Neutrophil (primary cell): ENCODE measurements at regions not wholly inside any gene's neighbourhood (a gene's known extent, or its start where the extent isn't known, plus 50 kb on each side); places are given as distances from the start of the nearest gene placed in this dataset.

Experiments used
- H3K27ac ChIP-seq: fragments of 200-600 bp; sonication (generic); 2 replicates; pipeline ENCODE4 v1.5.1; 2016; ENCODE audit warnings: mild to moderate bottlenecking, moderate library complexity
- H3K27me3 ChIP-seq: fragments of 200-600 bp; sonication (generic); 2 replicates; pipeline ENCODE4 v1.6.0; 2016; ENCODE audit warnings: mild to moderate bottlenecking
- H3K36me3 ChIP-seq: fragments of 200-600 bp; sonication (generic); 2 replicates; pipeline ENCODE4 v1.5.1; 2017
- H3K4me1 ChIP-seq, 2 experiments: fragments of 200-600 bp in 1 of 2; sonication (generic) in 1 of 2; 1 replicate in 1 of 2; 2 replicates in 1 of 2; pipeline versions ENCODE4 v1.5.1 to v1.6.1; 2013 to 2016; ENCODE audit warnings: low read depth in 1 of 2, low read length in 1 of 2, mild to moderate bottlenecking in 1 of 2, moderate library complexity in 1 of 2; ENCODE audit not compliant: control insufficient read depth in 1 of 2, insufficient read depth in 1 of 2
- H3K4me3 ChIP-seq, 2 experiments: fragments of 200-600 bp in 1 of 2; sonication (generic) in 1 of 2; 1 replicate in 1 of 2; 2 replicates in 1 of 2; pipeline ENCODE4 v1.5.1; 2013 to 2016; ENCODE audit warnings: low read depth in 1 of 2, low read length in 1 of 2, mild to moderate bottlenecking in 1 of 2, moderate library complexity in 1 of 2
- H3K9me3 ChIP-seq: fragments of 200-600 bp; sonication (generic); 2 replicates; pipeline ENCODE4 v1.5.1; 2016
- TF ChIP-seq, protein P1 (sequence below): fragments of 200-600 bp; sonication (generic); IDR thresholded peaks from 2 replicates; pipeline ENCODE4 v1.5.1; 2016; ENCODE audit warnings: antibody characterized with exemption

DNA sequence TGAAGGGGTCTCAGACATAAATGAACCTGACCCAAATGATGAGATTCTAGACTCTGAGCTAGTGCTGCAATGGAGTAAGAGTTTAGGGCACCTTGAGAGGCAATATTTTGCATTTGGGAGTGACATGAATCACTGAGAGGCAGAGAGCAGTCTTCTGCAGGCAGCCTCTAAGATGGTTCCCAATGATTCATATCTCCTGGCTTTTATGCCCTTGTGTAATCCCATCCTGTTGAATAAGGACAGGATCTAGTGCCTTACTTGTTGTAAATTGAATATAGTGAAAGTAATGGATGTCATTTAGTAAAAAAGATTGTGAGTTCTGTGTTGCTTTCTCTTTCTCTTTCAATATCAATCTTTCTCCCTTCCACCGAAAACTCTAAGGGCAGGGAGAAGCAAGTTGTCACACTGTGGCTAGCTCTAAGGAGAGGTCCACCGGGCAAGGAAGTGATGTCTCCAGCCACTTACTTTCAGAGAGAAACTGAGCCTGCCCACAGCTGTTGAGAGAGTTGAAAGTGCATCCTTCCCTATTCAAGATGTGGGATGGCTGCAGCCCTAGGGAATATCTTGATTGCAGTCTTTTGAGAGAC is 144.7 kb downstream of the TRIB2 start:
- H3K36me3 ChIP-seq = no peaks in the 10 kb centered on the region
- H3K4me3 ChIP-seq = no peak overlapping the region
- H3K27ac ChIP-seq = no peak overlapping the region
- H3K4me1 ChIP-seq = peaks cover 7 to 11% of the 10 kb centered on the region in 2 experiments
- no peaks in the 10 kb centered on the region for H3K9me3 ChIP-seq
- TF ChIP-seq, protein P1, sequence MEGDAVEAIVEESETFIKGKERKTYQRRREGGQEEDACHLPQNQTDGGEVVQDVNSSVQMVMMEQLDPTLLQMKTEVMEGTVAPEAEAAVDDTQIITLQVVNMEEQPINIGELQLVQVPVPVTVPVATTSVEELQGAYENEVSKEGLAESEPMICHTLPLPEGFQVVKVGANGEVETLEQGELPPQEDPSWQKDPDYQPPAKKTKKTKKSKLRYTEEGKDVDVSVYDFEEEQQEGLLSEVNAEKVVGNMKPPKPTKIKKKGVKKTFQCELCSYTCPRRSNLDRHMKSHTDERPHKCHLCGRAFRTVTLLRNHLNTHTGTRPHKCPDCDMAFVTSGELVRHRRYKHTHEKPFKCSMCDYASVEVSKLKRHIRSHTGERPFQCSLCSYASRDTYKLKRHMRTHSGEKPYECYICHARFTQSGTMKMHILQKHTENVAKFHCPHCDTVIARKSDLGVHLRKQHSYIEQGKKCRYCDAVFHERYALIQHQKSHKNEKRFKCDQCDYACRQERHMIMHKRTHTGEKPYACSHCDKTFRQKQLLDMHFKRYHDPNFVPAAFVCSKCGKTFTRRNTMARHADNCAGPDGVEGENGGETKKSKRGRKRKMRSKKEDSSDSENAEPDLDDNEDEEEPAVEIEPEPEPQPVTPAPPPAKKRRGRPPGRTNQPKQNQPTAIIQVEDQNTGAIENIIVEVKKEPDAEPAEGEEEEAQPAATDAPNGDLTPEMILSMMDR = no peak
- H3K27me3 ChIP-seq = no peaks in the 10 kb centered on the region

DNA sequence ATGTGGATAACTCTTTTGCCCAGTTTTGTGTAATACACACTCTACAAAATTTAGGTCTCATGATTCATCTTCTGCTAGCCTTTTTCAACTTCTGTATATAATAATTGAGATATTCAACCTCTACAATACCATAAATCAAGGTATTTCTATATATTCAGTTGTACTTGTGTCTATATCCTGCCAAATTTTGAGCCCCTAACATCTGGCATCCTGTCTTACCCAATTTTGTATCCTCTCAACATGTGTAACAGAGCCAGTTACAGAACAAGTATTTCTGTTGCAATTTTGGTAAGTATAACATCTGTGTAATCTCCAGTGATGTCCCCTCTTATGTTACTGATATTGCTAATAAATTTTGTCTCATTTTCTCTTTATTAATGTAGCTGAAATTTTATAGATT is 145.8 kb downstream of the TRIB2 start:
- H3K27ac ChIP-seq = no peak overlapping the region
- peaks cover 0 to under 1% of the 10 kb centered on the region in 2 experiments for H3K4me1 ChIP-seq
- H3K36me3 ChIP-seq = no peaks in the 10 kb centered on the region
- no peaks in the 10 kb centered on the region for H3K27me3 ChIP-seq
- no peak overlapping the region for H3K4me3 ChIP-seq
- H3K9me3 ChIP-seq = no peaks in the 10 kb centered on the region
- TF ChIP-seq, protein P1 = no peak

DNA sequence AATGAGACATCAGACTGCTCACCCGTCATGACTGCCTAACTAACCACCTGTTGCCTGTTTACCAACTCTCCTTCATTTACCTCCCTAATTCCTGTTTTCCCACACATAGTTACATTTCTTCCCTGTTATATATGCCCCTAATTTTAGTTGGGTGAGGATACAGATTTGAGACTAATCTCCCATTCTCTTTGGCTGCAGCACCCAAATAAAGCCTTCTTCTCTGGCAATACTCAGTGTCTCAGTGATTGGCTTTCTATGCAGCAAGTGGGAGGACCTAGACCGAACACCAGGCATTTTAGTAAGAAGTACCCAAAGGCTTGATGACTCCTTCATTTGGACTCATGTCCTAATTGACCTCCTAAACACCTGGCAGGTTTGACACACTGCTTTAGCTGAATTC is 147.2 kb downstream of the TRIB2 start:
- Histone ChIP-seq H3K4me1 (no peaks in the 10 kb centered on the region), H3K27me3 (no peaks in the 10 kb centered on the region), H3K9me3 (no peaks in the 10 kb centered on the region), H3K27ac (no peak overlapping the region), H3K36me3 (no peaks in the 10 kb centered on the region), H3K4me3 (no peak overlapping the region)
- TF ChIP-seq, protein P1 = no peak

- Histone ChIP-seq H3K4me1 (no peaks in the 10 kb centered on the region), H3K4me3 (no peak overlapping the region), H3K27ac (no peak overlapping the region), H3K9me3 (no peaks in the 10 kb centered on the region), H3K27me3 (no peaks in the 10 kb centered on the region), H3K36me3 (no peaks in the 10 kb centered on the region)
- TF ChIP-seq, protein P1 = no peak
These were observed 151.0 kb downstream of the TRIB2 start for GRCh38 chr2:12867631-12868287.

- Histone ChIP-seq H3K9me3 (no peaks in the 10 kb centered on the region), H3K36me3 (no peaks in the 10 kb centered on the region), H3K4me1 (no peaks in the 10 kb centered on the region), H3K27ac (no peak overlapping the region), H3K27me3 (no peaks in the 10 kb centered on the region), H3K4me3 (no peak overlapping the region)
- TF ChIP-seq, protein P1 = no peak
These were observed 154.0 kb downstream of the TRIB2 start for GRCh38 chr2:12870692-12871091.
